SK-N-SH treated with all-trans-retinoic acid at 6 μM for 48 hours (cell line): ENCODE measurements at regions not wholly inside any gene's neighbourhood (a gene's known extent, or its start where the extent isn't known, plus 50 kb on each side); places are given as distances from the start of the nearest gene placed in this dataset.

ENCODE experiments used
- ATAC-seq: fragments of 200-7000 bp; cut with Tn5 transposase; 3 replicates; pipeline ENCODE4 v1.9.1; 2020; ENCODE audit warnings: mild to moderate bottlenecking, moderate library complexity
- ARNTL ChIP-seq: fragments of 450-650 bp; formaldehyde crosslinking; IDR thresholded peaks from 2 replicates; pipeline ENCODE4 v1.5.0; 2020; ENCODE audit warnings: low read depth, mild to moderate bottlenecking, moderate library complexity, borderline replicate concordance
- BACH2 ChIP-seq: fragments of 250-450 bp; sonication (Bioruptor Pico); IDR thresholded peaks from 2 replicates; pipeline ENCODE4 v1.9.0; 2021; ENCODE audit warnings: mild to moderate bottlenecking, borderline replicate concordance
- CSDC2 ChIP-seq: fragments of 250-450 bp; sonication (Bioruptor Pico); IDR thresholded peaks from 2 replicates; pipeline ENCODE4 v1.5.0; 2020; ENCODE audit warnings: mild to moderate bottlenecking, moderate library complexity
- ESRRG ChIP-seq: fragments of 250-450 bp; sonication (Bioruptor Pico); IDR thresholded peaks from 2 replicates; pipeline ENCODE4 v1.6.1; 2021; ENCODE audit warnings: mild to moderate bottlenecking
- GLIS3 ChIP-seq: fragments of 250-450 bp; sonication (Bioruptor Pico); IDR thresholded peaks from 2 replicates; pipeline ENCODE4 v1.5.0; 2020; ENCODE audit warnings: mild to moderate bottlenecking, moderate library complexity
- ISL1 ChIP-seq: fragments of 250-450 bp; sonication (Bioruptor Pico); IDR thresholded peaks from 2 replicates; pipeline ENCODE4 v2.1.2; 2022; ENCODE audit warnings: mild to moderate bottlenecking, moderate library complexity
- OSR1 ChIP-seq: fragments of 250-450 bp; sonication (Bioruptor Pico); IDR thresholded peaks from 2 replicates; pipeline ENCODE4 v1.8.0; 2022; ENCODE audit warnings: moderate library complexity, mild to moderate bottlenecking, inconsistent platforms
- PPARA ChIP-seq: fragments of 250-450 bp; sonication (Bioruptor Pico); IDR thresholded peaks from 2 replicates; pipeline ENCODE4 v1.5.0; 2020; ENCODE audit warnings: mild to moderate bottlenecking, borderline replicate concordance
- RARB ChIP-seq: fragments of 250-450 bp; sonication (Bioruptor Pico); IDR thresholded peaks from 2 replicates; pipeline ENCODE4 v1.8.0; 2021; ENCODE audit warnings: mild to moderate bottlenecking, moderate library complexity
- SNAI2 ChIP-seq: fragments of 250-450 bp; sonication (Bioruptor Pico); IDR thresholded peaks from 2 replicates; pipeline ENCODE4 v1.5.0; 2020; ENCODE audit warnings: mild to moderate bottlenecking, moderate library complexity
- TCF4 ChIP-seq: fragments of 250-450 bp; sonication (Bioruptor Pico); IDR thresholded peaks from 2 replicates; pipeline ENCODE4 v1.8.0; 2021; ENCODE audit warnings: mild to moderate bottlenecking, moderate library complexity, borderline replicate concordance
- TOX ChIP-seq: fragments of 250-450 bp; sonication (Bioruptor Pico); IDR thresholded peaks from 2 replicates; pipeline ENCODE4 v1.8.0; 2021; ENCODE audit warnings: mild to moderate bottlenecking, moderate library complexity, borderline replicate concordance
- ZC3H10 ChIP-seq: fragments of 250-450 bp; sonication (Bioruptor Pico); IDR thresholded peaks from 2 replicates; pipeline ENCODE4 v1.5.1; 2021; ENCODE audit warnings: mild to moderate bottlenecking, moderate library complexity
- ZFP3 ChIP-seq: fragments of 250-450 bp; sonication (Bioruptor Pico); IDR thresholded peaks from 2 replicates; pipeline ENCODE4 v1.5.0; 2020; ENCODE audit warnings: mild to moderate bottlenecking, moderate library complexity
- ZNF565 ChIP-seq: fragments of 450-650 bp; formaldehyde crosslinking; conservative IDR thresholded peaks from 2 replicates; pipeline ENCODE4 v1.5.0; 2020; ENCODE audit warnings: low read depth, mild to moderate bottlenecking, moderate library complexity
- ZNF70 ChIP-seq: fragments of 450-650 bp; formaldehyde crosslinking; IDR thresholded peaks from 2 replicates; pipeline ENCODE4 v1.5.0; 2020; ENCODE audit warnings: mild to moderate bottlenecking, moderate library complexity
- ZNF8 ChIP-seq: fragments of 450-650 bp; formaldehyde crosslinking; IDR thresholded peaks from 2 replicates; pipeline ENCODE4 v1.5.0; 2020; ENCODE audit warnings: mild to moderate bottlenecking, moderate library complexity
- TF ChIP-seq, protein P1 (sequence below): fragments of 250-450 bp; sonication (Bioruptor Pico); IDR thresholded peaks from 2 replicates; pipeline ENCODE4 v1.5.0; 2020; ENCODE audit warnings: mild to moderate bottlenecking, moderate library complexity
- TF ChIP-seq, protein P2 (sequence below): fragments of 250-450 bp; sonication (Bioruptor Pico); IDR thresholded peaks from 2 replicates; pipeline ENCODE4 v1.8.0; 2020; ENCODE audit warnings: mild to moderate bottlenecking, moderate library complexity, borderline replicate concordance
- TF ChIP-seq, protein P3 (sequence below): fragments of 250-450 bp; sonication (Bioruptor Pico); IDR thresholded peaks from 2 replicates; pipeline ENCODE4 v1.5.1; 2021; ENCODE audit warnings: mild to moderate bottlenecking, moderate library complexity
- TF ChIP-seq, protein P4 (sequence below): fragments of 250-450 bp; sonication (Bioruptor Pico); IDR thresholded peaks from 2 replicates; pipeline ENCODE4 v1.8.0; 2021; ENCODE audit warnings: low read depth, mild to moderate bottlenecking, moderate library complexity, borderline replicate concordance
- TF ChIP-seq, protein P5 (sequence below): fragments of 250-450 bp; sonication (Bioruptor Pico); IDR thresholded peaks from 2 replicates; pipeline ENCODE4 v1.5.1; 2020; ENCODE audit warnings: low read depth, mild to moderate bottlenecking, moderate library complexity

DNA sequence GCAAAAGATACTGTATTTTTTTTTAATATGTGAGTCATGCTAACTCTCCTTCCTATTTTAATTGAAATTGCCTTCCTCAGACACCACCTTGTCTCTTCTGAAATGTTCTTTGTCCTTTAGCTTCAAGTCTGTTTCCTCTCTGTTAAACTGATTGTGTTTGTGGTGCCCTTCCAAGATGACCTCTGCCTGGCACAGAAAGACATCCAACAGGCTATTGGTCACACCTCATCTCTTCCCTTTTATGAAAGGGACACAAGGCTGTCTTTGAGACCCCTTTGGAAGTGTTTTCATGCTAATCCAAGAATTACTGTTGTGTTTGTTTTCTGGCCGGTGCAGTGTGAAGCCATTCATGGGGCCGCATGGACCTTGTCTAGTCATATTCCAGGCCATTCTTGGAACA is 94.0 kb upstream of the PIK3C3 start:
- ATAC-seq: no peak
- TF ChIP-seq BACH2 (CRISPR knock-in tag) (no peak), RARB (CRISPR knock-in tag) (no peak), ZNF565 (CRISPR knock-in tag) (no peak), ZNF70 (no peak), TOX (CRISPR knock-in tag) (no peak), ESRRG (CRISPR knock-in tag) (no peak), CSDC2 (CRISPR knock-in tag) (no peak), ARNTL (no peak), TCF4 (CRISPR knock-in tag) (no peak), SNAI2 (CRISPR knock-in tag) (no peak), GLIS3 (CRISPR knock-in tag) (no peak), ZC3H10 (CRISPR knock-in tag) (no peak), ZFP3 (no peak), ZNF8 (CRISPR knock-in tag) (no peak)
- TF ChIP-seq, protein P1, sequence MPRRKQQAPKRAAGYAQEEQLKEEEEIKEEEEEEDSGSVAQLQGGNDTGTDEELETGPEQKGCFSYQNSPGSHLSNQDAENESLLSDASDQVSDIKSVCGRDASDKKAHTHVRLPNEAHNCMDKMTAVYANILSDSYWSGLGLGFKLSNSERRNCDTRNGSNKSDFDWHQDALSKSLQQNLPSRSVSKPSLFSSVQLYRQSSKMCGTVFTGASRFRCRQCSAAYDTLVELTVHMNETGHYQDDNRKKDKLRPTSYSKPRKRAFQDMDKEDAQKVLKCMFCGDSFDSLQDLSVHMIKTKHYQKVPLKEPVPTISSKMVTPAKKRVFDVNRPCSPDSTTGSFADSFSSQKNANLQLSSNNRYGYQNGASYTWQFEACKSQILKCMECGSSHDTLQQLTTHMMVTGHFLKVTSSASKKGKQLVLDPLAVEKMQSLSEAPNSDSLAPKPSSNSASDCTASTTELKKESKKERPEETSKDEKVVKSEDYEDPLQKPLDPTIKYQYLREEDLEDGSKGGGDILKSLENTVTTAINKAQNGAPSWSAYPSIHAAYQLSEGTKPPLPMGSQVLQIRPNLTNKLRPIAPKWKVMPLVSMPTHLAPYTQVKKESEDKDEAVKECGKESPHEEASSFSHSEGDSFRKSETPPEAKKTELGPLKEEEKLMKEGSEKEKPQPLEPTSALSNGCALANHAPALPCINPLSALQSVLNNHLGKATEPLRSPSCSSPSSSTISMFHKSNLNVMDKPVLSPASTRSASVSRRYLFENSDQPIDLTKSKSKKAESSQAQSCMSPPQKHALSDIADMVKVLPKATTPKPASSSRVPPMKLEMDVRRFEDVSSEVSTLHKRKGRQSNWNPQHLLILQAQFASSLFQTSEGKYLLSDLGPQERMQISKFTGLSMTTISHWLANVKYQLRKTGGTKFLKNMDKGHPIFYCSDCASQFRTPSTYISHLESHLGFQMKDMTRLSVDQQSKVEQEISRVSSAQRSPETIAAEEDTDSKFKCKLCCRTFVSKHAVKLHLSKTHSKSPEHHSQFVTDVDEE (CRISPR knock-in tag): no peak
- TF ChIP-seq, protein P2, sequence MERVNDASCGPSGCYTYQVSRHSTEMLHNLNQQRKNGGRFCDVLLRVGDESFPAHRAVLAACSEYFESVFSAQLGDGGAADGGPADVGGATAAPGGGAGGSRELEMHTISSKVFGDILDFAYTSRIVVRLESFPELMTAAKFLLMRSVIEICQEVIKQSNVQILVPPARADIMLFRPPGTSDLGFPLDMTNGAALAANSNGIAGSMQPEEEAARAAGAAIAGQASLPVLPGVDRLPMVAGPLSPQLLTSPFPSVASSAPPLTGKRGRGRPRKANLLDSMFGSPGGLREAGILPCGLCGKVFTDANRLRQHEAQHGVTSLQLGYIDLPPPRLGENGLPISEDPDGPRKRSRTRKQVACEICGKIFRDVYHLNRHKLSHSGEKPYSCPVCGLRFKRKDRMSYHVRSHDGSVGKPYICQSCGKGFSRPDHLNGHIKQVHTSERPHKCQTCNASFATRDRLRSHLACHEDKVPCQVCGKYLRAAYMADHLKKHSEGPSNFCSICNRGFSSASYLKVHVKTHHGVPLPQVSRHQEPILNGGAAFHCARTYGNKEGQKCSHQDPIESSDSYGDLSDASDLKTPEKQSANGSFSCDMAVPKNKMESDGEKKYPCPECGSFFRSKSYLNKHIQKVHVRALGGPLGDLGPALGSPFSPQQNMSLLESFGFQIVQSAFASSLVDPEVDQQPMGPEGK: no peak
- TF ChIP-seq, protein P3, sequence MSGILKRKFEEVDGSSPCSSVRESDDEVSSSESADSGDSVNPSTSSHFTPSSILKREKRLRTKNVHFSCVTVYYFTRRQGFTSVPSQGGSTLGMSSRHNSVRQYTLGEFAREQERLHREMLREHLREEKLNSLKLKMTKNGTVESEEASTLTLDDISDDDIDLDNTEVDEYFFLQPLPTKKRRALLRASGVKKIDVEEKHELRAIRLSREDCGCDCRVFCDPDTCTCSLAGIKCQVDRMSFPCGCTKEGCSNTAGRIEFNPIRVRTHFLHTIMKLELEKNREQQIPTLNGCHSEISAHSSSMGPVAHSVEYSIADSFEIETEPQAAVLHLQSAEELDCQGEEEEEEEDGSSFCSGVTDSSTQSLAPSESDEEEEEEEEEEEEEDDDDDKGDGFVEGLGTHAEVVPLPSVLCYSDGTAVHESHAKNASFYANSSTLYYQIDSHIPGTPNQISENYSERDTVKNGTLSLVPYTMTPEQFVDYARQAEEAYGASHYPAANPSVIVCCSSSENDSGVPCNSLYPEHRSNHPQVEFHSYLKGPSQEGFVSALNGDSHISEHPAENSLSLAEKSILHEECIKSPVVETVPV (CRISPR knock-in tag): no peak
- TF ChIP-seq, protein P4, sequence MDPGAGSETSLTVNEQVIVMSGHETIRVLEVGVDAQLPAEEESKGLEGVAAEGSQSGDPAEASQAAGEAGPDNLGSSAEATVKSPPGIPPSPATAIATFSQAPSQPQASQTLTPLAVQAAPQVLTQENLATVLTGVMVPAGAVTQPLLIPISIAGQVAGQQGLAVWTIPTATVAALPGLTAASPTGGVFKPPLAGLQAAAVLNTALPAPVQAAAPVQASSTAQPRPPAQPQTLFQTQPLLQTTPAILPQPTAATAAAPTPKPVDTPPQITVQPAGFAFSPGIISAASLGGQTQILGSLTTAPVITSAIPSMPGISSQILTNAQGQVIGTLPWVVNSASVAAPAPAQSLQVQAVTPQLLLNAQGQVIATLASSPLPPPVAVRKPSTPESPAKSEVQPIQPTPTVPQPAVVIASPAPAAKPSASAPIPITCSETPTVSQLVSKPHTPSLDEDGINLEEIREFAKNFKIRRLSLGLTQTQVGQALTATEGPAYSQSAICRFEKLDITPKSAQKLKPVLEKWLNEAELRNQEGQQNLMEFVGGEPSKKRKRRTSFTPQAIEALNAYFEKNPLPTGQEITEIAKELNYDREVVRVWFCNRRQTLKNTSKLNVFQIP (CRISPR knock-in tag): no peak
- TF ChIP-seq, protein P5, sequence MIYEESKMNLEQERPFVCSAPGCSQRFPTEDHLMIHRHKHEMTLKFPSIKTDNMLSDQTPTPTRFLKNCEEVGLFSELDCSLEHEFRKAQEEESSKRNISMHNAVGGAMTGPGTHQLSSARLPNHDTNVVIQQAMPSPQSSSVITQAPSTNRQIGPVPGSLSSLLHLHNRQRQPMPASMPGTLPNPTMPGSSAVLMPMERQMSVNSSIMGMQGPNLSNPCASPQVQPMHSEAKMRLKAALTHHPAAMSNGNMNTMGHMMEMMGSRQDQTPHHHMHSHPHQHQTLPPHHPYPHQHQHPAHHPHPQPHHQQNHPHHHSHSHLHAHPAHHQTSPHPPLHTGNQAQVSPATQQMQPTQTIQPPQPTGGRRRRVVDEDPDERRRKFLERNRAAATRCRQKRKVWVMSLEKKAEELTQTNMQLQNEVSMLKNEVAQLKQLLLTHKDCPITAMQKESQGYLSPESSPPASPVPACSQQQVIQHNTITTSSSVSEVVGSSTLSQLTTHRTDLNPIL (CRISPR knock-in tag): no peak

DNA sequence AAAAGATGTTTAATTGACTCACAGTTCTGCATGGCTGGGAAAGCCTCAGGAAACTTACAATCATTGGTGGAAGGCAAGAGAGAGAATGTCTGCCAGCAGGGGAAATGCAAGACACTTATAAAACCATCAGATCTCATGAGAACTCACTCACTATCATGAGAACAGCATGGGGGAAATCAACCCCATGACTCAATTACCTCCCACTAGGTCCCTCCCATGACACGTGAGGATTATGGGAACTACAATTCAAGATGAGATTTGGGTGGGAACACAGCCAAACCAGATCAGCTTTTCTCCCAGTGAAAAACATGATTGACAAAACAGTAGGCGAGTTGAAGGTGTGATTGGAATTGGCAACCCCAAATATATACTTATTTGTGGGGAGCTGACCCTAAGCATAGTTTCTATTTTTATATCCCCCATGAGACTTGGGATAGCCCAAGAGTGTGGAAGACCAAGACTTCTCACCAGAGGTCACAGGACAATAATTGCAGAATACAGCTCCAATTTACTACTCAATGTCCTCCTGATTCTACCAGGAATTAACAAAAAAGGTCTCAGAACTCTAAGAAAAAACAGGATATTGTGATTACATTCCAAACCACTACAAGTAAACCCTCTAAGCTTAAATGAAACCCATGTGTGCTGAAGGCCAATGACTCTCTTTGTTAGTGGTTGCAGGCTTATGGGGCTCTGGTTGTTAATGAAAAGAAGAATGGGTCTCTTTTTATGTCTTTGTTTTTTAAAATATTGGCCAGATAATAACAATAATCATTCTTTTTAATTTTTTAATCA is 96.1 kb upstream of the PIK3C3 start:
- ATAC-seq: no peak
- TF ChIP-seq SNAI2 (CRISPR knock-in tag) (no peak), OSR1 (CRISPR knock-in tag) (no peak), RARB (CRISPR knock-in tag) (no peak), ARNTL (no peak), ESRRG (CRISPR knock-in tag) (no peak), ZNF8 (CRISPR knock-in tag) (no peak), ISL1 (no peak), PPARA (no peak), ZC3H10 (CRISPR knock-in tag) (no peak), TOX (CRISPR knock-in tag) (no peak), GLIS3 (CRISPR knock-in tag) (no peak), ZFP3 (no peak), ZNF70 (no peak), ZNF565 (CRISPR knock-in tag) (no peak)
- TF ChIP-seq, protein P5 (CRISPR knock-in tag): no peak
- TF ChIP-seq, protein P2: no peak
- TF ChIP-seq, protein P1 (CRISPR knock-in tag): no peak
